22Rv1 (cell line): ENCODE measurements at regions not wholly inside any gene's neighbourhood (a gene's known extent, or its start where the extent isn't known, plus 50 kb on each side); places are given as distances from the start of the nearest gene placed in this dataset.
A peak's percentile ranks its signal among the peaks of the same experiment; 100 is the strongest.

Experiments used
- H3K27ac ChIP-seq: fragments of 450-650 bp; 2 replicates; pipeline ENCODE4 v1.5.1; 2017
- ZFX ChIP-seq: fragments of 450-650 bp; IDR thresholded peaks from 2 replicates; pipeline ENCODE4 v1.6.1; 2017; ENCODE audit warnings: antibody characterized with exemption, borderline replicate concordance
- TF ChIP-seq, protein P1 (sequence below): fragments of 450-650 bp; IDR thresholded peaks from 2 replicates; pipeline ENCODE4 v1.5.1; 2017; ENCODE audit warnings: mild to moderate bottlenecking

DNA sequence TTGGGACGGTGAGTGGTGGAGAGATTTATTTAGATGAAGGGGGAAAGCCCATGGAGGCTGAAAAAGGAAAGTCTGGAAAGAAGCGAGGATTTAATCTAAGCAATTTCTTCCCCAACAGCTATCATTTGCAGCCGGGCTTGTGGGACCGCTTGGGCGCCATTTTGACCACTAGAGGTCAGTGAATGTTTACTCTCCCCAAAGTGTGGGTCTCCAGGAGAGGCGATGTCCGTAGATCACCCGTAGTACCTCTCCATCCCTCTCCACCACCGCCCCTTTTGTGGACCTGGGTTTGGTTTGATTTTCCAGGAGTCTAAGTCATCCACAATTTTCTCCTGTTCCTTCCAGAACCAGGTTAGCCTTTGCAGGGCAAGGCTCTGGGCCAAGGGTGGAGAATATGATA, 91.2 kb upstream of the PARP11 start:
- no peak overlapping the region for H3K27ac ChIP-seq
- no peak for TF ChIP-seq ZFX
- TF ChIP-seq, protein P1, sequence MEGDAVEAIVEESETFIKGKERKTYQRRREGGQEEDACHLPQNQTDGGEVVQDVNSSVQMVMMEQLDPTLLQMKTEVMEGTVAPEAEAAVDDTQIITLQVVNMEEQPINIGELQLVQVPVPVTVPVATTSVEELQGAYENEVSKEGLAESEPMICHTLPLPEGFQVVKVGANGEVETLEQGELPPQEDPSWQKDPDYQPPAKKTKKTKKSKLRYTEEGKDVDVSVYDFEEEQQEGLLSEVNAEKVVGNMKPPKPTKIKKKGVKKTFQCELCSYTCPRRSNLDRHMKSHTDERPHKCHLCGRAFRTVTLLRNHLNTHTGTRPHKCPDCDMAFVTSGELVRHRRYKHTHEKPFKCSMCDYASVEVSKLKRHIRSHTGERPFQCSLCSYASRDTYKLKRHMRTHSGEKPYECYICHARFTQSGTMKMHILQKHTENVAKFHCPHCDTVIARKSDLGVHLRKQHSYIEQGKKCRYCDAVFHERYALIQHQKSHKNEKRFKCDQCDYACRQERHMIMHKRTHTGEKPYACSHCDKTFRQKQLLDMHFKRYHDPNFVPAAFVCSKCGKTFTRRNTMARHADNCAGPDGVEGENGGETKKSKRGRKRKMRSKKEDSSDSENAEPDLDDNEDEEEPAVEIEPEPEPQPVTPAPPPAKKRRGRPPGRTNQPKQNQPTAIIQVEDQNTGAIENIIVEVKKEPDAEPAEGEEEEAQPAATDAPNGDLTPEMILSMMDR: peak; percentile 27; the same call in 1 of the 2 replicates

- no peak overlapping the region for H3K27ac ChIP-seq
- no peak for TF ChIP-seq ZFX
- TF ChIP-seq, protein P1: no peak
These were observed 89.7 kb upstream of the PARP11 start for GRCh38 chr12:3962631-3963483.

GRCh38 chr12:3961591-3961990, 88.4 kb upstream of the PARP11 start:
- no peak overlapping the region for H3K27ac ChIP-seq
- no peak for TF ChIP-seq ZFX
- TF ChIP-seq, protein P1: no peak

GRCh38 chr12:3959799-3960560, 86.8 kb upstream of the PARP11 start:
- no peak for TF ChIP-seq ZFX
- TF ChIP-seq, protein P1: no peak
- H3K27ac ChIP-seq: no peak overlapping the region

GRCh38 chr12:3958534-3958933, 85.3 kb upstream of the PARP11 start:
- TF ChIP-seq ZFX: no peak

GRCh38 chr12:3951380-3952135, 78.4 kb upstream of the PARP11 start:
- no peak overlapping the region for H3K27ac ChIP-seq
- TF ChIP-seq ZFX: no peak
- TF ChIP-seq, protein P1: no peak

More at GRCh38 chr12:3958534-3958933, 85.3 kb upstream of the PARP11 start:
- H3K27ac ChIP-seq: no peak overlapping the region

DNA sequence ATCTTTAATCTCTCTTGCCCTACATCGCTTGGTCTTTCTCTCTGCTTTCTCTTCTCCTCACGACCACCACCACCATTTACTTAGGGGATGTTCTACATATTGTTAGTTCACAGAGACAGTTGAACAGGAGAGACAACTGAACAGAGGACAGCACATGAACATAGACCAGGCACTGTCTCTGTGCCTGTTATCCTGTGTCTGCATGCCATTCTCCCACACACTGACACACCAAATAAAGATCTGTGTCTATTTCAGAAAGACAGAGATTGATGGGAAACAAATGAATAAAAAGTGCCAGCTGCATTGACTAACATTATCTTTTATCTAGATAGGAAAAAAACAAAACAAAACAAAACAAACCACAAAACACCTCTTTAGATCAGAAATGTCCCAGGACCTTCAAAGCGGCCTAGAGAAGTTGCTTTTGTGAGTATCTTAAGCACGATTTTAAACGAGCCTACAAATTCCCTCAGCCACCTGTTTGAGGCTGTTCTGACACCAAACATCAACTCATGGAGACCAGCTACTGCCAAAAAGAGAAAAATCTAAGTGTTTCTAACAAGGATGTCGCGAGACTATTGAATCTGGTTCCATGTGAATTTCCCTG, 77.6 kb upstream of the PARP11 start:
- TF ChIP-seq, protein P1: no peak
- TF ChIP-seq ZFX: no peak

More for the DNA sequence above, 77.6 kb upstream of the PARP11 start:
- no peak overlapping the region for H3K27ac ChIP-seq
